SK-N-MC (cell line): ENCODE measurements at regions not wholly inside any gene's neighbourhood (a gene's known extent, or its start where the extent isn't known, plus 50 kb on each side); places are given as distances from the start of the nearest gene placed in this dataset.

Source experiments
- EZH2 ChIP-seq: fragments of 200-600 bp; sonication (generic); IDR thresholded peaks from one replicate; pipeline ENCODE4 v1.6.1; 2017; ENCODE audit warnings: antibody characterized with exemption
- POLR2AphosphoS5 ChIP-seq: IDR thresholded peaks from 2 replicates; pipeline ENCODE4 v1.6.1; 2012; ENCODE audit warnings: mild to moderate bottlenecking, low read depth, low read length, borderline replicate concordance

GRCh38 chr5:93926831-93927620, 185.6 kb upstream of the POU5F2 start:
- TF ChIP-seq POLR2AphosphoS5 (no peak), EZH2 (no peak)
